HEK293 (cell line): ENCODE measurements at regions not wholly inside any gene's neighbourhood (a gene's known extent, or its start where the extent isn't known, plus 50 kb on each side); places are given as distances from the start of the nearest gene placed in this dataset.
"Not testable (repeated sequence)": the region's sequence is repeated elsewhere in the genome, so short reads cannot be mapped to it uniquely, and the experiment has no call there.

ENCODE experiments used
- CTCF ChIA-PET: fragments of 350-600 bp; formaldehyde crosslinking; extraction: SDS; loops from one replicate; lab custom pipeline; 2021; ENCODE audit warnings: antibody characterized with exemption; lab: Yijun Ruan, JAX
- POLR2A ChIA-PET: fragments of 300-600 bp; formaldehyde crosslinking; extraction: SDS; loops from one replicate; lab custom pipeline; 2020; ENCODE audit warnings: antibody characterized with exemption, inconsistent platforms; lab: Yijun Ruan, JAX
- H3K27ac ChIP-seq: fragments of 200-500 bp; sonication (Bioruptor generic); 2 replicates; pipeline ENCODE4 v1.5.1; 2014; ENCODE audit warnings: low read depth, low read length, control low read depth, inconsistent platforms; ENCODE audit errors: extremely low read depth
- H3K36me3 ChIP-seq, 2 experiments: fragments of 200-500 bp in 1 of 2; sonication (Bioruptor generic) in 1 of 2; 1 replicate in 1 of 2; 2 replicates in 1 of 2; pipeline ENCODE4 v1.5.1; 2014 to 2017; ENCODE audit warnings: inconsistent platforms in 2 of 2, low read length in 2 of 2; ENCODE audit not compliant: control insufficient read depth in 2 of 2, insufficient read depth in 1 of 2
- H3K4me1 ChIP-seq: fragments of 200-500 bp; sonication (Bioruptor generic); 2 replicates; pipeline ENCODE4 v1.5.1; 2014; ENCODE audit warnings: mild to moderate bottlenecking, low read length, inconsistent platforms; ENCODE audit not compliant: control insufficient read depth, insufficient read depth
- H3K4me3 ChIP-seq: 2 replicates; pipeline ENCODE4 v1.5.1; 2011; ENCODE audit warnings: low read depth, mild to moderate bottlenecking, control low read depth, low read length, moderate library complexity
- H3K9me3 ChIP-seq: fragments of 200-500 bp; sonication (Bioruptor generic); 2 replicates; pipeline ENCODE4 v1.5.1; 2014; ENCODE audit warnings: low read depth, low read length, inconsistent platforms; ENCODE audit not compliant: control insufficient read depth, insufficient read depth
- IKZF3 ChIP-seq: fragments of 450-650 bp; IDR thresholded peaks from 2 replicates; pipeline ENCODE4 v1.5.0; 2018; ENCODE audit warnings: missing biosample characterization, mild to moderate bottlenecking, missing genetic modification characterization, moderate library complexity
- KLF7 ChIP-seq: fragments of 450-650 bp; formaldehyde crosslinking; IDR thresholded peaks from 2 replicates; pipeline ENCODE4 v1.5.1; 2016; ENCODE audit warnings: missing biosample characterization, missing genetic modification characterization, borderline replicate concordance
- KLF9 ChIP-seq: fragments of 450-650 bp; formaldehyde crosslinking; IDR thresholded peaks from 2 replicates; pipeline ENCODE4 v1.5.1; 2016; ENCODE audit warnings: missing biosample characterization, missing genetic modification characterization, low read depth
- MYNN ChIP-seq: fragments of 450-650 bp; formaldehyde crosslinking; IDR thresholded peaks from 2 replicates; pipeline ENCODE4 v1.5.1; 2016; ENCODE audit warnings: missing biosample characterization, missing genetic modification characterization, borderline replicate concordance
- PATZ1 ChIP-seq: fragments of 450-650 bp; formaldehyde crosslinking; IDR thresholded peaks from 2 replicates; pipeline ENCODE4 v1.5.1; 2016; ENCODE audit warnings: missing biosample characterization, missing genetic modification characterization
- PRDM4 ChIP-seq: fragments of 450-650 bp; formaldehyde crosslinking; IDR thresholded peaks from 2 replicates; pipeline ENCODE4 v1.5.1; 2017; ENCODE audit warnings: missing biosample characterization, missing genetic modification characterization
- WT1 ChIP-seq: fragments of 450-650 bp; formaldehyde crosslinking; IDR thresholded peaks from 2 replicates; pipeline ENCODE4 v1.5.1; 2016; ENCODE audit warnings: missing biosample characterization, missing genetic modification characterization
- ZBTB7A ChIP-seq: fragments of 450-650 bp; formaldehyde crosslinking; IDR thresholded peaks from 2 replicates; pipeline ENCODE4 v1.5.1; 2016; ENCODE audit warnings: low read depth, missing biosample characterization, missing genetic modification characterization
- ZNF23 ChIP-seq: fragments of 450-650 bp; formaldehyde crosslinking; IDR thresholded peaks from 2 replicates; pipeline ENCODE4 v1.5.1; 2016; ENCODE audit warnings: missing biosample characterization, missing genetic modification characterization, borderline replicate concordance
- ZNF280C ChIP-seq: fragments of 450-650 bp; formaldehyde crosslinking; IDR thresholded peaks from 2 replicates; pipeline ENCODE4 v1.5.1; 2016; ENCODE audit warnings: missing biosample characterization, missing genetic modification characterization
- ZNF530 ChIP-seq: fragments of 450-650 bp; formaldehyde crosslinking; IDR thresholded peaks from 2 replicates; pipeline ENCODE4 v1.5.1; 2016; ENCODE audit warnings: low read depth, missing biosample characterization, missing genetic modification characterization
- ZNF561 ChIP-seq: fragments of 450-650 bp; IDR thresholded peaks from 2 replicates; pipeline ENCODE4 v1.5.1; 2018; ENCODE audit warnings: missing biosample characterization, missing genetic modification characterization, borderline replicate concordance
- ZNF670 ChIP-seq: fragments of 450-650 bp; formaldehyde crosslinking; IDR thresholded peaks from 2 replicates; pipeline ENCODE4 v1.5.1; 2016; ENCODE audit warnings: missing biosample characterization, missing genetic modification characterization, low read depth
- ZNF692 ChIP-seq: fragments of 450-650 bp; formaldehyde crosslinking; IDR thresholded peaks from 2 replicates; pipeline ENCODE4 v1.5.1; 2016; ENCODE audit warnings: missing biosample characterization, missing genetic modification characterization
- TF ChIP-seq, protein P1 (sequence below): fragments of 450-650 bp; formaldehyde crosslinking; conservative IDR thresholded peaks from 2 replicates; pipeline ENCODE4 v1.5.1; 2016; ENCODE audit warnings: low read depth, missing biosample characterization, missing genetic modification characterization
- TF ChIP-seq, protein P2 (sequence below): fragments of 450-650 bp; IDR thresholded peaks from 2 replicates; pipeline ENCODE4 v1.5.1; 2018; ENCODE audit warnings: missing biosample characterization, mild to moderate bottlenecking, missing genetic modification characterization

- TF ChIP-seq ZNF530 (tag by site-specific recombination) (no peak), ZNF692 (no peak), PRDM4 (no peak), KLF9 (tag by site-specific recombination) (no peak), WT1 (tag by site-specific recombination) (no peak)
- TF ChIP-seq, protein P1, sequence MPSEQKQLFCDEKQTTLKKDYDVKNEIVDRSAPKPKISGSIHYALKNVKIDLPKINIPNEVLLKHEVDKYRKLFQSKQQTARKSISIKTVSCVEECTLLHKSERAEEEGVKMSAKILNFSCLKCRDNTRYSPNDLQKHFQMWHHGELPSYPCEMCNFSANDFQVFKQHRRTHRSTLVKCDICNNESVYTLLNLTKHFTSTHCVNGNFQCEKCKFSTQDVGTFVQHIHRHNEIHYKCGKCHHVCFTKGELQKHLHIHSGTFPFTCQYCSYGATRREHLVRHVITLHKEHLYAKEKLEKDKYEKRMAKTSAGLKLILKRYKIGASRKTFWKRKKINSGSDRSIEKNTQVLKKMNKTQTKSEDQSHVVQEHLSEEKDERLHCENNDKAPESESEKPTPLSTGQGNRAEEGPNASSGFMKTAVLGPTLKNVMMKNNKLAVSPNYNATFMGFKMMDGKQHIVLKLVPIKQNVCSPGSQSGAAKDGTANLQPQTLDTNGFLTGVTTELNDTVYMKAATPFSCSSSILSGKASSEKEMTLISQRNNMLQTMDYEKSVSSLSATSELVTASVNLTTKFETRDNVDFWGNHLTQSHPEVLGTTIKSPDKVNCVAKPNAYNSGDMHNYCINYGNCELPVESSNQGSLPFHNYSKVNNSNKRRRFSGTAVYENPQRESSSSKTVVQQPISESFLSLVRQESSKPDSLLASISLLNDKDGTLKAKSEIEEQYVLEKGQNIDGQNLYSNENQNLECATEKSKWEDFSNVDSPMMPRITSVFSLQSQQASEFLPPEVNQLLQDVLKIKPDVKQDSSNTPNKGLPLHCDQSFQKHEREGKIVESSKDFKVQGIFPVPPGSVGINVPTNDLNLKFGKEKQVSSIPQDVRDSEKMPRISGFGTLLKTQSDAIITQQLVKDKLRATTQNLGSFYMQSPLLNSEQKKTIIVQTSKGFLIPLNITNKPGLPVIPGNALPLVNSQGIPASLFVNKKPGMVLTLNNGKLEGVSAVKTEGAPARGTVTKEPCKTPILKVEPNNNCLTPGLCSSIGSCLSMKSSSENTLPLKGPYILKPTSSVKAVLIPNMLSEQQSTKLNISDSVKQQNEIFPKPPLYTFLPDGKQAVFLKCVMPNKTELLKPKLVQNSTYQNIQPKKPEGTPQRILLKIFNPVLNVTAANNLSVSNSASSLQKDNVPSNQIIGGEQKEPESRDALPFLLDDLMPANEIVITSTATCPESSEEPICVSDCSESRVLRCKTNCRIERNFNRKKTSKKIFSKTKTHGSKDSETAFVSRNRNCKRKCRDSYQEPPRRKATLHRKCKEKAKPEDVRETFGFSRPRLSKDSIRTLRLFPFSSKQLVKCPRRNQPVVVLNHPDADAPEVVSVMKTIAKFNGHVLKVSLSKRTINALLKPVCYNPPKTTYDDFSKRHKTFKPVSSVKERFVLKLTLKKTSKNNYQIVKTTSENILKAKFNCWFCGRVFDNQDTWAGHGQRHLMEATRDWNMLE (tag by site-specific recombination): no peak
Observed at GRCh38 chr18:71304856-71305255, 1016.0 kb downstream of the SOCS6 start (continued).

DNA sequence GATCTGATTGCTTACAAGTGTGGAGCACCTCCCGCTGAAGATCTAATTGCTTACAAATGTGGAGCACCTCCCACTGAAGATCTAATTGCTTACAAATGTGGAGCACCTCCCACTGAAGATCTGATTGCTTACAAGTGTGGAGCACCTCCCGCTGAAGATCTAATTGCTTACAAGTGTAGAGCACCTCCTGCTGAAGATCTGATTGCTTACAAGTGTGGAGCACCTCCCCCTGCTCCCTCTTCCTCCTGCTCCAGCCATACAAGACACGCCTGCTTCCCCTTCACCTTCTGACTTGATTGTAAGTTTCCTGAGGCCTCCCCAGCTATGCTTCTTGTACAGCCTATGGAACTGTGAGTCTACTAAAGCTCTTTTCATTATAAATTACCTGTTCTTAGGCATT lies 1014.9 kb downstream of the SOCS6 start:
- H3K36me3 ChIP-seq, CTCF ChIA-PET, H3K27ac ChIP-seq, POLR2A ChIA-PET, H3K4me3 ChIP-seq, H3K4me1 ChIP-seq, H3K9me3 ChIP-seq: not testable (repeated sequence)

DNA sequence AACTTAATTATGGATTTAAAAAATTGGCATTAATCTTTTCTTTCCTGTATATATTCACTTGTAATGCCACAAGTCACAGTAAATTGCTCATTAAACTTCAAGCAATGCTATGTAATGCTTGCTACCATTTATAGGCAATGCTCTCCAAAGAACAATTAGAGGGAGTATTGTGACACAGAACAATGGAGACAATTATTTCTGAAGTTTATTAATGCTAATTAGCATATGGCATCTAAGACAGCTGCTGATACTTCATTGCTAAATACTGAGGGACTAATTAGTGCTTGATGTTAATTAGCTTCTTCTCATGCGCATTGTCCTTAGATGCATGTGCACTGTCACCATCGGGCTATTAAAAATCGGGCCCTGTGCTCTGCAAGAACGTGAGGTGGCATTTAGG lies 1012.8 kb downstream of the SOCS6 start:
- Histone ChIP-seq H3K9me3 (no peaks in the 10 kb centered on the region), H3K4me3 (no peak overlapping the region), H3K36me3 (no peaks in the 10 kb centered on the region), H3K27ac (no peak overlapping the region), H3K4me1 (no peaks in the 10 kb centered on the region)
- ChIA-PET CTCF (no interaction called here), POLR2A (no interaction called here)
- TF ChIP-seq PATZ1 (tag by site-specific recombination) (no peak), ZNF561 (no peak), KLF7 (tag by site-specific recombination) (no peak), ZNF23 (tag by site-specific recombination) (no peak), ZNF670 (tag by site-specific recombination) (no peak), ZBTB7A (tag by site-specific recombination) (no peak), IKZF3 (no peak), MYNN (tag by site-specific recombination) (no peak), ZNF280C (tag by site-specific recombination) (no peak)
- TF ChIP-seq, protein P2, sequence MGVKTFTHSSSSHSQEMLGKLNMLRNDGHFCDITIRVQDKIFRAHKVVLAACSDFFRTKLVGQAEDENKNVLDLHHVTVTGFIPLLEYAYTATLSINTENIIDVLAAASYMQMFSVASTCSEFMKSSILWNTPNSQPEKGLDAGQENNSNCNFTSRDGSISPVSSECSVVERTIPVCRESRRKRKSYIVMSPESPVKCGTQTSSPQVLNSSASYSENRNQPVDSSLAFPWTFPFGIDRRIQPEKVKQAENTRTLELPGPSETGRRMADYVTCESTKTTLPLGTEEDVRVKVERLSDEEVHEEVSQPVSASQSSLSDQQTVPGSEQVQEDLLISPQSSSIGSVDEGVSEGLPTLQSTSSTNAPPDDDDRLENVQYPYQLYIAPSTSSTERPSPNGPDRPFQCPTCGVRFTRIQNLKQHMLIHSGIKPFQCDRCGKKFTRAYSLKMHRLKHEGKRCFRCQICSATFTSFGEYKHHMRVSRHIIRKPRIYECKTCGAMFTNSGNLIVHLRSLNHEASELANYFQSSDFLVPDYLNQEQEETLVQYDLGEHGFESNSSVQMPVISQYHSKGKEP (tag by site-specific recombination): no peak
